Peyer's patch (tissue), 4 donors: ENCODE measurements at regions not wholly inside any gene's neighbourhood (a gene's known extent, or its start where the extent isn't known, plus 50 kb on each side); places are given as distances from the start of the nearest gene placed in this dataset.

ENCODE experiments used
- CTCF ChIP-seq, 6 experiments: fragments of 450-650 bp in 4 of 6; fragments of 200-600 bp in 2 of 6; sonication (generic) in 1 of 6; IDR thresholded peaks; one replicate each; pipeline ENCODE4 v1.5.1; 2017 to 2019; ENCODE audit warnings: antibody characterized with exemption in 6 of 6, mild to moderate bottlenecking in 3 of 6, moderate library complexity in 1 of 6
- POLR2A ChIP-seq, 2 donors: fragments of 450-650 bp; IDR thresholded peaks; one replicate each; pipeline ENCODE4 v1.5.1; 2017; ENCODE audit warnings: antibody characterized with exemption in 2 of 2, mild to moderate bottlenecking in 2 of 2, moderate library complexity in 2 of 2

- TF ChIP-seq POLR2A (IDR thresholded peaks at IDR 0.05) = no peak
- TF ChIP-seq CTCF (IDR thresholded peaks at IDR 0.05) = no peak
Measured at GRCh38 chr14:83247924-83248639, 1714.4 kb upstream of the SEL1L start.
